NCI-H526 (cell line): ENCODE measurements at regions not wholly inside any gene's neighbourhood (a gene's known extent, or its start where the extent isn't known, plus 50 kb on each side); places are given as distances from the start of the nearest gene placed in this dataset.

ENCODE experiments used
- DNase-seq, 2 experiments: peaks; one replicate each; lab custom pipeline; 2025; lab: John Stamatoyannopoulos, UW

- no peak for DNase-seq
Observed at GRCh38 chr21:38885909-38886308, 80.2 kb downstream of the ETS2 start.

- DNase-seq = no peak
Observed at GRCh38 chr21:38884440-38884839, 78.7 kb downstream of the ETS2 start.

GRCh38 chr21:38883142-38883541, 77.4 kb downstream of the ETS2 start:
- no peak for DNase-seq

- no peak for DNase-seq
Observed at GRCh38 chr21:38881131-38881530, 75.4 kb downstream of the ETS2 start.

GRCh38 chr21:38880577-38880966, 74.8 kb downstream of the ETS2 start:
- no peak for DNase-seq

GRCh38 chr21:38879912-38880576, 74.3 kb downstream of the ETS2 start:
- no peak for DNase-seq

- DNase-seq = no peak
Observed at GRCh38 chr21:38878379-38879179, 72.8 kb downstream of the ETS2 start.

- no peak for DNase-seq
Observed at GRCh38 chr21:38875694-38876492, 70.2 kb downstream of the ETS2 start.
